ENCODE measurements at regions not wholly inside any gene's neighbourhood (a gene's known extent, or its start where the extent isn't known, plus 50 kb on each side); places are given as distances from the start of the nearest gene placed in this dataset.
"Not testable (repeated sequence)": the region's sequence is repeated elsewhere in the genome, so short reads cannot be mapped to it uniquely, and the experiment has no call there.

DNA sequence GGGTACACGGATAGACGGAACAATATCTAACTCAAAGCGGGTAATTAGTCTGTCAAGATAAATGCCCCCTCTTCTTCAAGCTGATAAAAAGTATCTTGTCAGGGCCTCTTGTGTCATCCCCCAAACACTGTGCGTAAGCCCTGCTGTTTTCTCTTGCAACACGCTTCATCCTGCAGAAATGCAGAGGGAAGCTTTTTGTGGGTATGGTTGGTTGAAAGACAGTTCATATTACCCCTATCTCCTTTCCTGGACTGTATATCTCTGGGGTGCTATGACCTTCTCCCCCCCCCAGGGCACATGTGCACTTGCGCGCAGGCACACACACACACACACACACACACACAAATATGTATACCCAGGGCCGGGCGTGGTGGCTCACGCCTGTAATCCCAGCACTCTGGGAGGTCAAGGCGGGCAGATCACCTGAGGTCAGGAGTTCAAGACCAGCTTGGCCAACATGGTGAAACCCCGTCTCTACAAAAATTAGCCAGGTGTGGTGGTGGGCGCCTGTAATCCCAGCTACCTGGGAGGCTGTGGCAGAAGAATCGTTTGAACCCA lies 143.6 kb upstream of the CITED2 start:
- TF ChIP-seq, protein P1, sequence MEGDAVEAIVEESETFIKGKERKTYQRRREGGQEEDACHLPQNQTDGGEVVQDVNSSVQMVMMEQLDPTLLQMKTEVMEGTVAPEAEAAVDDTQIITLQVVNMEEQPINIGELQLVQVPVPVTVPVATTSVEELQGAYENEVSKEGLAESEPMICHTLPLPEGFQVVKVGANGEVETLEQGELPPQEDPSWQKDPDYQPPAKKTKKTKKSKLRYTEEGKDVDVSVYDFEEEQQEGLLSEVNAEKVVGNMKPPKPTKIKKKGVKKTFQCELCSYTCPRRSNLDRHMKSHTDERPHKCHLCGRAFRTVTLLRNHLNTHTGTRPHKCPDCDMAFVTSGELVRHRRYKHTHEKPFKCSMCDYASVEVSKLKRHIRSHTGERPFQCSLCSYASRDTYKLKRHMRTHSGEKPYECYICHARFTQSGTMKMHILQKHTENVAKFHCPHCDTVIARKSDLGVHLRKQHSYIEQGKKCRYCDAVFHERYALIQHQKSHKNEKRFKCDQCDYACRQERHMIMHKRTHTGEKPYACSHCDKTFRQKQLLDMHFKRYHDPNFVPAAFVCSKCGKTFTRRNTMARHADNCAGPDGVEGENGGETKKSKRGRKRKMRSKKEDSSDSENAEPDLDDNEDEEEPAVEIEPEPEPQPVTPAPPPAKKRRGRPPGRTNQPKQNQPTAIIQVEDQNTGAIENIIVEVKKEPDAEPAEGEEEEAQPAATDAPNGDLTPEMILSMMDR (IDR thresholded peaks at IDR 0.05), result not testable (repeated sequence)
- TF ChIP-seq POLR2A, POLR2AphosphoS5, EP300 (IDR thresholded peaks at IDR 0.05): not testable (repeated sequence)
